ENCODE measurements at regions not wholly inside any gene's neighbourhood (a gene's known extent, or its start where the extent isn't known, plus 50 kb on each side); places are given as distances from the start of the nearest gene placed in this dataset.

DNA sequence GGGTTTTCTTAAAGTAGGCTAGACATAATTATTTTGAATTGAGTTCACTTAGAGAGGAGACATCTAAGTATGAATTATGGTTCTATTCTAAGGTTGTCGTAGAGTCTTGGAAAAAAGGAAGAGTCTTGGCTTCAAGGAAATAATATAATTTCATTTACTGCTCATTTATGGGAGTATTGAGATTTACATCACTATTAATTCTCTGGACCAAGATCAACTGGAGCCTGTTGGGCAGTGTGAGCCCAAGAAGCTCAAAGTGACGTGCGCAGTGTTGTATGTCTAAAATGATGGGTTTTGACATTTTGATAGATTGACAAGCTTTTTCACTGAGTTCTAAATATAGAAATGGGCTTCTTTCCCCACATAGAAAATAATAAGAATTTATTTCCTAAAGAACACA lies 154.7 kb downstream of the QPCT start:
- DNase-seq (no peak), FAIRE-seq (no peak), ATAC-seq (no peak)
- TF ChIP-seq, protein P1, sequence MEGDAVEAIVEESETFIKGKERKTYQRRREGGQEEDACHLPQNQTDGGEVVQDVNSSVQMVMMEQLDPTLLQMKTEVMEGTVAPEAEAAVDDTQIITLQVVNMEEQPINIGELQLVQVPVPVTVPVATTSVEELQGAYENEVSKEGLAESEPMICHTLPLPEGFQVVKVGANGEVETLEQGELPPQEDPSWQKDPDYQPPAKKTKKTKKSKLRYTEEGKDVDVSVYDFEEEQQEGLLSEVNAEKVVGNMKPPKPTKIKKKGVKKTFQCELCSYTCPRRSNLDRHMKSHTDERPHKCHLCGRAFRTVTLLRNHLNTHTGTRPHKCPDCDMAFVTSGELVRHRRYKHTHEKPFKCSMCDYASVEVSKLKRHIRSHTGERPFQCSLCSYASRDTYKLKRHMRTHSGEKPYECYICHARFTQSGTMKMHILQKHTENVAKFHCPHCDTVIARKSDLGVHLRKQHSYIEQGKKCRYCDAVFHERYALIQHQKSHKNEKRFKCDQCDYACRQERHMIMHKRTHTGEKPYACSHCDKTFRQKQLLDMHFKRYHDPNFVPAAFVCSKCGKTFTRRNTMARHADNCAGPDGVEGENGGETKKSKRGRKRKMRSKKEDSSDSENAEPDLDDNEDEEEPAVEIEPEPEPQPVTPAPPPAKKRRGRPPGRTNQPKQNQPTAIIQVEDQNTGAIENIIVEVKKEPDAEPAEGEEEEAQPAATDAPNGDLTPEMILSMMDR (IDR thresholded peaks at IDR 0.05), result no peak
- intact Hi-C loops (cut with DNase I), result no loop called here
- Histone ChIP-seq H3K4me1 (no peaks in the 10 kb centered on the region), H3K27me3 (no peaks in the 10 kb centered on the region), H3K27ac (no peak overlapping the region), H3K4me3 (no peak overlapping the region), H3K36me3 (no peaks in the 10 kb centered on the region), H3K9me3 (no peaks in the 10 kb centered on the region)
- WGBS, 2 donors, result 94 to 97% methylated on average over 3 of the region's 3 CpGs

DNA sequence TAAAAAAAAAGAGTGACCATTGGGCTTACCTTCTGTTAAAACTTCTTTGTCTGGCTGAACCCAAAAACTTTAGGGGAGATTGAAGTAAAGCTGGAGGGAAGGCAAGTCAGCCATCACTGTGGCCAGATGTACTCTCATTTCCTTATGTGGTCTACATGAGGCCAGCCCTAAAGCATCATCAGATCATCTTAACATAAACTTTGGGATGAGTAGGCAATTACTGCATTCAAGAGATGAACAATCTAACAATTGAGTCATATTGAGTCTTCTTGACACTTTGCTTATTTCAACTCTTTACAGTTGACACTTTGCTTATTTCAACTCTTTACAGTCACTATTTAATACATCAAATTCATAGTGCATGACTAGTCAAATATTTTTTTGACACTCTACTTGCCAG lies 155.6 kb downstream of the QPCT start:
- intact Hi-C loops (cut with DNase I), result no loop called here

DNA sequence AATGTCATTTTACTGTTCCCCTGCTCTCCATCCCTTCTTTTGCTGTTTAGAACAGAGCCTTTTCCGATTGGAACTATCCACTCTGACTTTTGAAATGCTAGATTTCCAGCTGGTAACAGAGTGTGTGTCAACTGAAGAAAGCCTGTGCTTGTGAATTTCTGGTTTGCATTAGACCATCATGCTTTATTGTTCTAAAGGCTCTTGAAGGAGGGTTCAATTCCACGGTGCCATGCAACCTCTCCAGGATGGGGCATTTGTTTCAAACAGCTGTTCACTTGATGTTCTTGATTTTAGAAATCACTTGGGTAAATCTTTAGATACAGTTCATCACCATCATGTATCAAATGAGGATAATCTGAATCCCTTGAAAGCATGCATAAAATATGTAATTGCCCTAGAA lies 156.7 kb downstream of the QPCT start:
- Histone ChIP-seq H3K4me1 (no peaks in the 10 kb centered on the region), H3K9me3 (no peaks in the 10 kb centered on the region), H3K4me3 (no peak overlapping the region), H3K27me3 (no peaks in the 10 kb centered on the region), H3K36me3 (no peaks in the 10 kb centered on the region), H3K27ac (no peak overlapping the region)
- 69 to 78% methylated on average over 2 of the region's 2 CpGs for WGBS, 2 donors
- DNase-seq (no peak), FAIRE-seq (no peak), ATAC-seq (no peak)
- TF ChIP-seq, protein P1 (IDR thresholded peaks at IDR 0.05), result no peak
- intact Hi-C loops (cut with DNase I), result no loop called here

More for the DNA sequence above, 155.6 kb downstream of the QPCT start:
- TF ChIP-seq, protein P1 (IDR thresholded peaks at IDR 0.05), result no peak
- H3K36me3 ChIP-seq, result no peaks in the 10 kb centered on the region
- H3K9me3 ChIP-seq, result no peaks in the 10 kb centered on the region
- FAIRE-seq (no peak), ATAC-seq (no peak), DNase-seq (no peak)
- H3K27me3 ChIP-seq, result no peaks in the 10 kb centered on the region
- H3K4me1 ChIP-seq, result no peaks in the 10 kb centered on the region
- H3K27ac ChIP-seq, result no peak overlapping the region
- H3K4me3 ChIP-seq, result no peak overlapping the region

DNA sequence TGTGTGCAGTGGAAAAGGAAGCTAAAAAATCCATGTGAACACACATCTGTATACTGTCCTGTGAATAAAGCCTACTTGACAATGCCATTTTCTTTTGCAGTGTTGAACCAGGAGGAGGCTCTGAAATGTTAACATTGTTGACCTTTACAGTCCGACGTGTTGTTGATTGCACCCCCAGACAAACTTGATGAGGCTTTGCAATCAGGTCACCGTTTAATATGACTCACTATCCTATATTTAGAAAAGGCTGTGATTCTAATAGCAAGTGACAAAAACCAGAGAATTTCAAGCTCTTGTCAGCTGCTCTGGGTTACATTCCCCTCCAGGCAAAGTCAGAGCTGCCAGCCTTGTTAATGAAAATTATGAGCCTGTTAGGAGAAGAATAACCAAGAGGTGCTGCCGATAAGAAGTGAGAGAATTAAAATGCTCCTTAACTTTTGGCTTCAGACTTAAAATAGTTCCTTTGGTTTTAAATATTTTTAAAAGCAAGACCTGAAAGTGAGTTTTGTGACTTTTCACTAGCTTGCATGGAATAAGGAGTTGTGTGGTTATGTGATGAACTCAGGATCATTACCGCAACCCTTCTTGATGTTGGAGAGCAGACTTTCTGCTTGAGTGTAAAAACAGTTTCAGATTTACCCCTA lies 162.1 kb downstream of the QPCT start:
- intact Hi-C loops (cut with DNase I), result no loop called here
- no peak overlapping the region for H3K4me3 ChIP-seq
- FAIRE-seq, result no peak
- ATAC-seq, result peak in 2 of 4 donors; percentile 18 to 57
- 48 to 51% methylated on average over 5 of the region's 5 CpGs for WGBS, 2 donors
- DNase-seq, result no peak
- no peaks in the 10 kb centered on the region for H3K36me3 ChIP-seq
- H3K27me3 ChIP-seq, result no peaks in the 10 kb centered on the region
- no peak overlapping the region for H3K27ac ChIP-seq
- H3K4me1 ChIP-seq, result no peaks in the 10 kb centered on the region
- TF ChIP-seq, protein P1 (IDR thresholded peaks at IDR 0.05), result no peak
- H3K9me3 ChIP-seq, result no peaks in the 10 kb centered on the region

DNA sequence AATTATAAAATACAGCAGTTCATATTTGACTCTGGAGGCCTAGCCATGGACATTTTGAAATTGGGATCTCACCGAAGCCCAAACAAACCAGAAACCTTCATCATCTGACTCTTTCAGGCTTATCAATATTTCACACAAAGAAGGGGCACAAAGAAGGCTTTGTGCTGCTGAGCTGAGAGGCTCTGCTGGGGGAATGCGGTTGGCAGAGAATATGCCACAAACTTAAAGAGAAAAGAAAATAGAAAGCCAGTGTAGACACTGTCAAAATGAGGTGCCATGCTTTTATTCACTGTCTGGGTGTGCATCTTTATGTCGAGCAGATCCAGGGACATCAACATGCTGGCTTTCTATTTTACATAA lies 162.6 kb downstream of the QPCT start:
- TF ChIP-seq, protein P1 (IDR thresholded peaks at IDR 0.05), result no peak
- Histone ChIP-seq H3K27me3 (no peaks in the 10 kb centered on the region), H3K36me3 (no peaks in the 10 kb centered on the region), H3K4me3 (no peak overlapping the region), H3K27ac (no peak overlapping the region), H3K4me1 (no peaks in the 10 kb centered on the region), H3K9me3 (no peaks in the 10 kb centered on the region)
- DNase-seq (no peak), FAIRE-seq (no peak), ATAC-seq (no peak)
- 43 to 45% methylated on average over 3 of the region's 3 CpGs for WGBS, 2 donors
- intact Hi-C loops (cut with DNase I), result no loop called here

Measured in pancreas (tissue), 10 donors.